ENCODE measurements at regions not wholly inside any gene's neighbourhood (a gene's known extent, or its start where the extent isn't known, plus 50 kb on each side); places are given as distances from the start of the nearest gene placed in this dataset.
"Not testable (repeated sequence)": the region's sequence is repeated elsewhere in the genome, so short reads cannot be mapped to it uniquely, and the experiment has no call there.

GRCh38 chr13:83722443-83722842 is 159.8 kb downstream of the SLITRK1 start:
- no peak for DNase-seq

GRCh38 chr13:83716121-83716520 is 166.2 kb downstream of the SLITRK1 start:
- DNase-seq, result no peak

- DNase-seq, result no peak
These were observed 168.0 kb downstream of the SLITRK1 start for GRCh38 chr13:83714236-83714635.

GRCh38 chr13:83710133-83710515 is 172.2 kb downstream of the SLITRK1 start:
- no peak for DNase-seq

GRCh38 chr13:83709426-83710132 is 172.7 kb downstream of the SLITRK1 start:
- DNase-seq, result no peak

GRCh38 chr13:83702021-83702420 is 180.3 kb downstream of the SLITRK1 start:
- DNase-seq, result no peak

GRCh38 chr13:83692800-83693199 is 189.5 kb downstream of the SLITRK1 start:
- DNase-seq, result no peak

GRCh38 chr13:83691966-83692365 is 190.3 kb downstream of the SLITRK1 start:
- DNase-seq, result no peak

- no peak for DNase-seq
These were observed 200.7 kb downstream of the SLITRK1 start for GRCh38 chr13:83681547-83681946.

GRCh38 chr13:83677985-83678384 is 204.3 kb downstream of the SLITRK1 start:
- no peak for DNase-seq

- no peak for DNase-seq
These were observed 209.7 kb downstream of the SLITRK1 start for GRCh38 chr13:83672612-83673011.

- no peak for DNase-seq
These were observed 214.7 kb downstream of the SLITRK1 start for GRCh38 chr13:83667606-83668005.

GRCh38 chr13:83666141-83666540 is 216.1 kb downstream of the SLITRK1 start:
- no peak for DNase-seq

GRCh38 chr13:83657281-83657680 is 225.0 kb downstream of the SLITRK1 start:
- DNase-seq, result no peak

- DNase-seq, result not testable (repeated sequence)
These were observed 239.7 kb downstream of the SLITRK1 start for GRCh38 chr13:83642617-83643016.

- no peak for DNase-seq
These were observed 247.7 kb downstream of the SLITRK1 start for GRCh38 chr13:83634601-83635000.

- DNase-seq, result no peak
These were observed 248.5 kb downstream of the SLITRK1 start for GRCh38 chr13:83633746-83634145.

- no peak for DNase-seq
These were observed 259.9 kb downstream of the SLITRK1 start for GRCh38 chr13:83622422-83622784.

GRCh38 chr13:83621765-83622421 is 260.4 kb downstream of the SLITRK1 start:
- no peak for DNase-seq

- DNase-seq, result no peak
These were observed 261.6 kb downstream of the SLITRK1 start for GRCh38 chr13:83620530-83621220.

- no peak for DNase-seq
These were observed 263.3 kb downstream of the SLITRK1 start for GRCh38 chr13:83618966-83619365.

- DNase-seq, result no peak
These were observed 268.8 kb downstream of the SLITRK1 start for GRCh38 chr13:83613524-83613923.

- no peak for DNase-seq
These were observed 280.7 kb downstream of the SLITRK1 start for GRCh38 chr13:83601539-83601938.

- DNase-seq, result no peak
These were observed 290.2 kb downstream of the SLITRK1 start for GRCh38 chr13:83592095-83592494.

Measured in hindlimb muscle (tissue), 1 donor.